Neural cell (in vitro differentiated cells): ENCODE measurements at regions not wholly inside any gene's neighbourhood (a gene's known extent, or its start where the extent isn't known, plus 50 kb on each side); places are given as distances from the start of the nearest gene placed in this dataset.

Source experiments
- H2AFZ ChIP-seq: fragments of 200-600, 300-800 bp; sonication (generic), shearing (Covaris generic); 2 replicates; pipeline ENCODE4 v1.6.0; 2014; ENCODE audit warnings: low read depth, mild to moderate bottlenecking, antibody characterized with exemption, low read length, moderate library complexity
- H3F3A ChIP-seq: fragments of 200-600 bp; shearing (Covaris generic); 2 replicates; pipeline ENCODE4 v1.6.1; 2016; ENCODE audit warnings: mild to moderate bottlenecking, moderate library complexity, mixed read lengths, antibody characterized with exemption, low read length; ENCODE audit not compliant: insufficient read depth, poor library complexity, severe bottlenecking
- H3K27ac ChIP-seq: fragments of 200-600, 300-800 bp; sonication (generic), shearing (Covaris generic); 2 replicates; pipeline ENCODE4 v1.5.1; 2014; ENCODE audit warnings: mild to moderate bottlenecking, low read length, moderate library complexity
- H3K27me3 ChIP-seq: fragments of 300-800, 200-600 bp; sonication (generic), shearing (Covaris generic); 2 replicates; pipeline ENCODE4 v1.6.0; 2014; ENCODE audit warnings: mild to moderate bottlenecking, low read depth, low read length, moderate library complexity; ENCODE audit not compliant: insufficient read depth
- H3K36me3 ChIP-seq: fragments of 300-800, 200-600 bp; sonication (generic), shearing (Covaris generic); 2 replicates; pipeline ENCODE4 v1.5.1; 2014; ENCODE audit warnings: mild to moderate bottlenecking, antibody characterized with exemption, low read length, moderate library complexity; ENCODE audit not compliant: insufficient read depth
- H3K4me2 ChIP-seq: fragments of 300-800, 200-600 bp; sonication (generic), shearing (Covaris generic); 2 replicates; pipeline ENCODE4 v1.6.0; 2014; ENCODE audit warnings: mild to moderate bottlenecking, low read length
- H3K4me3 ChIP-seq: fragments of 300-800, 200-600 bp; sonication (generic), shearing (Covaris generic); 2 replicates; pipeline ENCODE4 v1.5.1; 2014; ENCODE audit warnings: mild to moderate bottlenecking, low read length, moderate library complexity
- H3K79me2 ChIP-seq: fragments of 200-600 bp; shearing (Covaris generic); replicated peaks from 2 replicates; pipeline ENCODE4 v1.6.0; 2014; ENCODE audit warnings: mild to moderate bottlenecking, low read length, moderate library complexity; ENCODE audit not compliant: insufficient read depth
- H3K9ac ChIP-seq: fragments of 300-800, 200-600 bp; sonication (generic), shearing (Covaris generic); 2 replicates; pipeline ENCODE4 v1.6.1; 2016; ENCODE audit warnings: mild to moderate bottlenecking, low read length, mixed read lengths
- H3K9me2 ChIP-seq: fragments of 200-600 bp; shearing (Covaris generic); 2 replicates; pipeline ENCODE4 v1.6.1; 2016; ENCODE audit warnings: mild to moderate bottlenecking, low read length, mixed read lengths; ENCODE audit not compliant: insufficient read depth
- H3K9me3 ChIP-seq: fragments of 200-600, 300-800 bp; sonication (generic), shearing (Covaris generic); 2 replicates; pipeline ENCODE4 v1.6.1; 2016; ENCODE audit warnings: mild to moderate bottlenecking, mixed run types, low read length, moderate library complexity, mixed read lengths
- H4K20me1 ChIP-seq: fragments of 200-600 bp; shearing (Covaris generic); 2 replicates; pipeline ENCODE4 v1.6.1; 2016; ENCODE audit warnings: mild to moderate bottlenecking, mixed run types; ENCODE audit not compliant: insufficient read depth
- EP300 ChIP-seq: fragments of 450-650 bp; conservative IDR thresholded peaks from 2 replicates; pipeline ENCODE4 v1.6.1; 2014; ENCODE audit warnings: antibody characterized with exemption, mild to moderate bottlenecking, moderate library complexity; ENCODE audit not compliant: poor library complexity, severe bottlenecking
- EZH2 ChIP-seq: fragments of 200-600, 300-800 bp; shearing (Covaris generic), sonication (generic); IDR thresholded peaks from 2 replicates; pipeline ENCODE4 v1.6.1; 2014; ENCODE audit warnings: antibody characterized with exemption, low read length, borderline replicate concordance, mild to moderate bottlenecking; ENCODE audit not compliant: insufficient read depth, poor library complexity, severe bottlenecking
- MXI1 ChIP-seq: fragments of 450-650 bp; conservative IDR thresholded peaks from 2 replicates; pipeline ENCODE4 v1.6.1; 2014; ENCODE audit warnings: antibody characterized with exemption, mild to moderate bottlenecking; ENCODE audit not compliant: poor library complexity, severe bottlenecking
- POLR2AphosphoS5 ChIP-seq: IDR thresholded peaks from 2 replicates; pipeline ENCODE4 v1.6.1; 2012
- RAD21 ChIP-seq: fragments of 450-650 bp; conservative IDR thresholded peaks from 2 replicates; pipeline ENCODE4 v1.6.1; 2014; ENCODE audit warnings: antibody characterized with exemption, mild to moderate bottlenecking, moderate library complexity
- SMC3 ChIP-seq: fragments of 450-650 bp; conservative IDR thresholded peaks from 2 replicates; pipeline ENCODE4 v1.6.1; 2014; ENCODE audit warnings: antibody characterized with exemption, mild to moderate bottlenecking, moderate library complexity; ENCODE audit not compliant: poor library complexity
- TAF1 ChIP-seq: IDR thresholded peaks from 2 replicates; pipeline ENCODE4 v1.6.1; 2012; ENCODE audit warnings: low read depth
- TF ChIP-seq, protein P1 (sequence below): fragments of 450-650 bp; IDR thresholded peaks from 2 replicates; pipeline ENCODE4 v1.5.1; 2014; ENCODE audit warnings: antibody characterized with exemption, mild to moderate bottlenecking, moderate library complexity; ENCODE audit not compliant: poor library complexity, severe bottlenecking
- TF ChIP-seq, protein P2 (sequence below): IDR thresholded peaks from 2 replicates; pipeline ENCODE4 v1.6.1; 2012; ENCODE audit warnings: borderline replicate concordance

DNA sequence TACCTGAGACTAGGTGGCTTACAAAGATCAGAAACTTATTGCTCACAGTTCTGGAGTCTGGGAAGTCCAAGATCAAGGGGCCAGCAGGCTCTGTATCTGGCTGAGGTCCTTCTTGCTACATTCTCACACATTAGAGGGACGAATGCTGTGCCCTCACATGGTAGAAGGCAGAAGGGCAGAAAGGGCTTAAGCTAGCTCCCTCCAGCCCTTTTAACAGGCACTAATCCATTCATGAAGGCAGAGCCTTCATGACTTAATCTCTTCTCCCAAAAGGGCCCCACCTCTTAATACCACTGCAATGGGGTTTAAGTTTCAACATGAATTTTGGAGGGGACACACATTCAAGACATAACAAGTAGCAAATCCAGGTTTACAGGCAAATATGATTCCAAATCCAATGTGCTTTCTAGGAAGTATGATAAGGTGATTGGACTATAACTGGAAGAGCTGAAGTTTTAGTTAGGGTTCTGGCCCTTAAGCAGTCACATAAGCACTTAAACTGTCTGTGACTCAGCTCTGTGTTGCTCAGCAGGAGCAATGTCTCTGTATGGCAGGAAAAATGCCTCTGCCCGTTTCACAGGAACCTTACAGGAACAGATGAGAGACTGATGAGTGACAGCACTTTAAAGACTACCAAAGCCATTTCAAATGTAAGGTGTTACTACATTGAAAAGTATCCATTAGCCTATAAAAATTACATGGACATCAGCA is 119.6 kb upstream of the PTPRM start:
- Histone ChIP-seq H3K9ac (no peak overlapping the region), H3K36me3 (no peaks in the 10 kb centered on the region), H4K20me1 (no peaks in the 10 kb centered on the region), H3K27me3 (no peaks in the 10 kb centered on the region), H3K9me3 (no peaks in the 10 kb centered on the region), H3K4me2 (no peak overlapping the region), H3K27ac (no peak overlapping the region), H3F3A (no peaks in the 10 kb centered on the region), H2AFZ (no peak overlapping the region), H3K4me3 (no peak overlapping the region), H3K9me2 (no peaks in the 10 kb centered on the region), H3K79me2 (no peaks in the 10 kb centered on the region)
- TF ChIP-seq RAD21 = no peak
- TF ChIP-seq EP300 = peak; percentile 61

DNA sequence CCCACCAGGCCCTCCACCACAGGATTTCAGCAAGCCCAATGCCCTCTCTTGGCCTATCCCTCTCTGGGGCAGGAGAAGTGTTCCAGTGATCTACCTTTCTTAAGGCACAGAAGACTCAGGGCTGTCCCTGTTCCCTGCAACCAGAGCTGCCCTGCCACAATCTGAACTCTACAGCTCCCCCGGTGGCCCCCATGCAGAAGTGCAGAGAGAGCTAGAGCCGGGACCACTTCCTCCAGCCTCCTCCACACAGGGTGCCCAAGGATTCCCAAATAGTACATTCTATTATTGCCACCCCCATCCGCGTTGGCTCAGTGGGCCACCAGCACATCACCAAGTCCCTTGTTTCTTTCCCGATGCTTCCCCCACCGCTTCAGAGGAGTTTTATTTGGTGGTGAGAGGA is 114.8 kb upstream of the PTPRM start:
- Histone ChIP-seq H3F3A (no peaks in the 10 kb centered on the region), H2AFZ (no peak overlapping the region)

More for the DNA sequence above, 114.8 kb upstream of the PTPRM start:
- no peaks in the 10 kb centered on the region for H3K27me3 ChIP-seq
- no peak overlapping the region for H3K4me3 ChIP-seq
- H4K20me1 ChIP-seq = no peaks in the 10 kb centered on the region
- no peak overlapping the region for H3K27ac ChIP-seq
- H3K4me2 ChIP-seq = no peak overlapping the region
- H3K79me2 ChIP-seq = no peaks in the 10 kb centered on the region
- H3K9me3 ChIP-seq = no peaks in the 10 kb centered on the region
- TF ChIP-seq MXI1 (no peak), EP300 (no peak), EZH2 (no peak), POLR2AphosphoS5 (no peak), TAF1 (no peak), RAD21 (no peak), SMC3 (no peak)
- TF ChIP-seq, protein P1, sequence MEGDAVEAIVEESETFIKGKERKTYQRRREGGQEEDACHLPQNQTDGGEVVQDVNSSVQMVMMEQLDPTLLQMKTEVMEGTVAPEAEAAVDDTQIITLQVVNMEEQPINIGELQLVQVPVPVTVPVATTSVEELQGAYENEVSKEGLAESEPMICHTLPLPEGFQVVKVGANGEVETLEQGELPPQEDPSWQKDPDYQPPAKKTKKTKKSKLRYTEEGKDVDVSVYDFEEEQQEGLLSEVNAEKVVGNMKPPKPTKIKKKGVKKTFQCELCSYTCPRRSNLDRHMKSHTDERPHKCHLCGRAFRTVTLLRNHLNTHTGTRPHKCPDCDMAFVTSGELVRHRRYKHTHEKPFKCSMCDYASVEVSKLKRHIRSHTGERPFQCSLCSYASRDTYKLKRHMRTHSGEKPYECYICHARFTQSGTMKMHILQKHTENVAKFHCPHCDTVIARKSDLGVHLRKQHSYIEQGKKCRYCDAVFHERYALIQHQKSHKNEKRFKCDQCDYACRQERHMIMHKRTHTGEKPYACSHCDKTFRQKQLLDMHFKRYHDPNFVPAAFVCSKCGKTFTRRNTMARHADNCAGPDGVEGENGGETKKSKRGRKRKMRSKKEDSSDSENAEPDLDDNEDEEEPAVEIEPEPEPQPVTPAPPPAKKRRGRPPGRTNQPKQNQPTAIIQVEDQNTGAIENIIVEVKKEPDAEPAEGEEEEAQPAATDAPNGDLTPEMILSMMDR = no peak
- TF ChIP-seq, protein P2, sequence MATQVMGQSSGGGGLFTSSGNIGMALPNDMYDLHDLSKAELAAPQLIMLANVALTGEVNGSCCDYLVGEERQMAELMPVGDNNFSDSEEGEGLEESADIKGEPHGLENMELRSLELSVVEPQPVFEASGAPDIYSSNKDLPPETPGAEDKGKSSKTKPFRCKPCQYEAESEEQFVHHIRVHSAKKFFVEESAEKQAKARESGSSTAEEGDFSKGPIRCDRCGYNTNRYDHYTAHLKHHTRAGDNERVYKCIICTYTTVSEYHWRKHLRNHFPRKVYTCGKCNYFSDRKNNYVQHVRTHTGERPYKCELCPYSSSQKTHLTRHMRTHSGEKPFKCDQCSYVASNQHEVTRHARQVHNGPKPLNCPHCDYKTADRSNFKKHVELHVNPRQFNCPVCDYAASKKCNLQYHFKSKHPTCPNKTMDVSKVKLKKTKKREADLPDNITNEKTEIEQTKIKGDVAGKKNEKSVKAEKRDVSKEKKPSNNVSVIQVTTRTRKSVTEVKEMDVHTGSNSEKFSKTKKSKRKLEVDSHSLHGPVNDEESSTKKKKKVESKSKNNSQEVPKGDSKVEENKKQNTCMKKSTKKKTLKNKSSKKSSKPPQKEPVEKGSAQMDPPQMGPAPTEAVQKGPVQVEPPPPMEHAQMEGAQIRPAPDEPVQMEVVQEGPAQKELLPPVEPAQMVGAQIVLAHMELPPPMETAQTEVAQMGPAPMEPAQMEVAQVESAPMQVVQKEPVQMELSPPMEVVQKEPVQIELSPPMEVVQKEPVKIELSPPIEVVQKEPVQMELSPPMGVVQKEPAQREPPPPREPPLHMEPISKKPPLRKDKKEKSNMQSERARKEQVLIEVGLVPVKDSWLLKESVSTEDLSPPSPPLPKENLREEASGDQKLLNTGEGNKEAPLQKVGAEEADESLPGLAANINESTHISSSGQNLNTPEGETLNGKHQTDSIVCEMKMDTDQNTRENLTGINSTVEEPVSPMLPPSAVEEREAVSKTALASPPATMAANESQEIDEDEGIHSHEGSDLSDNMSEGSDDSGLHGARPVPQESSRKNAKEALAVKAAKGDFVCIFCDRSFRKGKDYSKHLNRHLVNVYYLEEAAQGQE = no peak
- H3K9me2 ChIP-seq = no peaks in the 10 kb centered on the region
- H3K36me3 ChIP-seq = no peaks in the 10 kb centered on the region
- no peak overlapping the region for H3K9ac ChIP-seq
